SU-DHL-6 (cell line): ENCODE measurements at regions not wholly inside any gene's neighbourhood (a gene's known extent, or its start where the extent isn't known, plus 50 kb on each side); places are given as distances from the start of the nearest gene placed in this dataset.

Experiments used
- EZH2phosphoT487 ChIP-seq: fragments of 200-600 bp; sonication (generic), shearing (Covaris generic); conservative IDR thresholded peaks from 2 replicates; pipeline ENCODE4 v1.6.1; 2018; ENCODE audit warnings: mild to moderate bottlenecking, antibody characterized with exemption, low read length, moderate library complexity, mixed read lengths
- TF ChIP-seq, protein P1 (sequence below): fragments of 200-600 bp; sonication (generic); IDR thresholded peaks from one replicate; pipeline ENCODE4 v1.5.1; 2017; ENCODE audit warnings: antibody characterized with exemption, mild to moderate bottlenecking, low read length, moderate library complexity; ENCODE audit not compliant: insufficient read depth, poor library complexity, severe bottlenecking

DNA sequence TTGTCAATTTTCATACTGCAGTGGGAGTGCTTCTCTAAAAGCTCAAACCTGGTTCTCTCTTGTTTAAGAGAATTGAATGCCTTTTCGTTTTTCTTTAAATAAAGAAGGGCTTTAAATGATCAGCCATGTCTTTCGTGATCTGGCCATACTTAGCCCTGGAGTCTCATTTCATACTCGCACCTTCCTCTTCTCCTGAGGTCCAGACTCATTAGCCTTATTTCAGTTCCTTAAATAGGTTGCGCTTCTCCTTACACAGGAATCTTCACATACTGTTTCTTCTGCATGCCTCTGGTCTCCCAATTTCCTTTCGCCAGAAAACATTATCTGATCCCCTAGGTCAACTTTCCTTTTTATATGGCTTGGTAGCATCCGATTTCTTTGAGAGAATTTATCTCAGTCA is 565.6 kb upstream of the TENM3 start:
- TF ChIP-seq, protein P1, sequence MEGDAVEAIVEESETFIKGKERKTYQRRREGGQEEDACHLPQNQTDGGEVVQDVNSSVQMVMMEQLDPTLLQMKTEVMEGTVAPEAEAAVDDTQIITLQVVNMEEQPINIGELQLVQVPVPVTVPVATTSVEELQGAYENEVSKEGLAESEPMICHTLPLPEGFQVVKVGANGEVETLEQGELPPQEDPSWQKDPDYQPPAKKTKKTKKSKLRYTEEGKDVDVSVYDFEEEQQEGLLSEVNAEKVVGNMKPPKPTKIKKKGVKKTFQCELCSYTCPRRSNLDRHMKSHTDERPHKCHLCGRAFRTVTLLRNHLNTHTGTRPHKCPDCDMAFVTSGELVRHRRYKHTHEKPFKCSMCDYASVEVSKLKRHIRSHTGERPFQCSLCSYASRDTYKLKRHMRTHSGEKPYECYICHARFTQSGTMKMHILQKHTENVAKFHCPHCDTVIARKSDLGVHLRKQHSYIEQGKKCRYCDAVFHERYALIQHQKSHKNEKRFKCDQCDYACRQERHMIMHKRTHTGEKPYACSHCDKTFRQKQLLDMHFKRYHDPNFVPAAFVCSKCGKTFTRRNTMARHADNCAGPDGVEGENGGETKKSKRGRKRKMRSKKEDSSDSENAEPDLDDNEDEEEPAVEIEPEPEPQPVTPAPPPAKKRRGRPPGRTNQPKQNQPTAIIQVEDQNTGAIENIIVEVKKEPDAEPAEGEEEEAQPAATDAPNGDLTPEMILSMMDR, result no peak
- no peak for TF ChIP-seq EZH2phosphoT487
